ENCODE measurements at regions not wholly inside any gene's neighbourhood (a gene's known extent, or its start where the extent isn't known, plus 50 kb on each side); places are given as distances from the start of the nearest gene placed in this dataset.

- Histone ChIP-seq H3K27ac (ENCODE audit: low read depth in 1 of 2, low read length in 2 of 2) (no peak overlapping the region), H3K27me3 (ENCODE audit: control insufficient read depth in 1 of 2, insufficient read depth in 2 of 2, low read length in 2 of 2) (no peaks in the 10 kb centered on the region), H3K9me3 (ENCODE audit: control insufficient read depth in 1 of 2, insufficient read depth in 1 of 2, low read length in 2 of 2) (peaks cover 0 to 9% of the 10 kb centered on the region in 2 experiments), H3K36me3 (ENCODE audit: insufficient read depth, low read length) (no peaks in the 10 kb centered on the region), H3K4me1 (ENCODE audit: insufficient read depth, low read length) (no peaks in the 10 kb centered on the region), H3K4me3 (ENCODE audit: low read length) (no peak overlapping the region)
- no peaks in the 10 kb centered on the region for H3K4me1 Mint-ChIP-seq (ENCODE audit: low read depth)
- no peak overlapping the region for H3K4me3 Mint-ChIP-seq
- no peak for ATAC-seq (ENCODE audit: poor library complexity)
- TF ChIP-seq, protein P1, sequence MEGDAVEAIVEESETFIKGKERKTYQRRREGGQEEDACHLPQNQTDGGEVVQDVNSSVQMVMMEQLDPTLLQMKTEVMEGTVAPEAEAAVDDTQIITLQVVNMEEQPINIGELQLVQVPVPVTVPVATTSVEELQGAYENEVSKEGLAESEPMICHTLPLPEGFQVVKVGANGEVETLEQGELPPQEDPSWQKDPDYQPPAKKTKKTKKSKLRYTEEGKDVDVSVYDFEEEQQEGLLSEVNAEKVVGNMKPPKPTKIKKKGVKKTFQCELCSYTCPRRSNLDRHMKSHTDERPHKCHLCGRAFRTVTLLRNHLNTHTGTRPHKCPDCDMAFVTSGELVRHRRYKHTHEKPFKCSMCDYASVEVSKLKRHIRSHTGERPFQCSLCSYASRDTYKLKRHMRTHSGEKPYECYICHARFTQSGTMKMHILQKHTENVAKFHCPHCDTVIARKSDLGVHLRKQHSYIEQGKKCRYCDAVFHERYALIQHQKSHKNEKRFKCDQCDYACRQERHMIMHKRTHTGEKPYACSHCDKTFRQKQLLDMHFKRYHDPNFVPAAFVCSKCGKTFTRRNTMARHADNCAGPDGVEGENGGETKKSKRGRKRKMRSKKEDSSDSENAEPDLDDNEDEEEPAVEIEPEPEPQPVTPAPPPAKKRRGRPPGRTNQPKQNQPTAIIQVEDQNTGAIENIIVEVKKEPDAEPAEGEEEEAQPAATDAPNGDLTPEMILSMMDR (IDR thresholded peaks at IDR 0.05) = no peak
- no peak overlapping the region for H3K27ac Mint-ChIP-seq
- CTCF ChIA-PET = no interaction called here
- POLR2A ChIA-PET = no interaction called here
- H3K36me3 Mint-ChIP-seq (ENCODE audit: low read depth) = no peaks in the 10 kb centered on the region
- H3K27me3 Mint-ChIP-seq = no peaks in the 10 kb centered on the region
- H3K9me3 Mint-ChIP-seq = peaks cover 10% of the 10 kb centered on the region
- DNase-seq = no peak
- intact Hi-C loops (cut with DNase I, micrococcal nuclease) = no loop called here
Observed at GRCh38 chr14:83372271-83372670, 1838.6 kb upstream of the SEL1L start.

GRCh38 chr14:83379436-83379835 is 1845.8 kb upstream of the SEL1L start:
- POLR2A ChIA-PET = no interaction called here
- H3K27ac Mint-ChIP-seq = no peak overlapping the region
- H3K4me1 Mint-ChIP-seq (ENCODE audit: low read depth) = no peaks in the 10 kb centered on the region
- no peak for ATAC-seq (ENCODE audit: poor library complexity)
- no peak overlapping the region for H3K4me3 Mint-ChIP-seq
- Histone ChIP-seq H3K4me1 (ENCODE audit: insufficient read depth, low read length) (no peaks in the 10 kb centered on the region), H3K36me3 (ENCODE audit: insufficient read depth, low read length) (no peaks in the 10 kb centered on the region), H3K9me3 (ENCODE audit: control insufficient read depth in 1 of 2, insufficient read depth in 1 of 2, low read length in 2 of 2) (no peaks in the 10 kb centered on the region), H3K27ac (ENCODE audit: low read depth in 1 of 2, low read length in 2 of 2) (no peak overlapping the region), H3K4me3 (ENCODE audit: low read length) (no peak overlapping the region), H3K27me3 (ENCODE audit: control insufficient read depth in 1 of 2, insufficient read depth in 2 of 2, low read length in 2 of 2) (no peaks in the 10 kb centered on the region)
- TF ChIP-seq, protein P1 (IDR thresholded peaks at IDR 0.05) = no peak
- peaks cover 8% of the 10 kb centered on the region for H3K9me3 Mint-ChIP-seq
- CTCF ChIA-PET = no interaction called here
- H3K27me3 Mint-ChIP-seq = no peaks in the 10 kb centered on the region
- H3K36me3 Mint-ChIP-seq (ENCODE audit: low read depth) = no peaks in the 10 kb centered on the region
- DNase-seq = no peak
- intact Hi-C loops (cut with DNase I, micrococcal nuclease) = no loop called here

DNA sequence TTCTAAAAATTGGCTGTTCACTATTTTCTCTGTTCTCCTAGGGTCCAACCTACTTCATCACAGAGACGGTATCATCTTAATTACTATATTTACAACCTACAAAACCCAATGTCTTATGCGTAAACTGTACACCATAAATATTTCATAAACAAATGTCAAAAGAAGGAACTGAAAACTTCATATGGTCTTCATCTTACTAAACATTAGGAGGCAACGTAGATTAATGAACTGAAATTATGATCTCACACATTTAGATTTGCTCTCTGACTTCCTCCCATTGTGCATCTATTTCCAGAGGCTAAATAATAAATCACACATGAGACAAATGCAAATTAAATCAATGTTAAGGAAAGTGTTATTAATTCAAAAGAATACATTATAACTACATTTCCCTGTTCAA is 1850.6 kb upstream of the SEL1L start:
- H3K27ac ChIP-seq (ENCODE audit: low read depth in 1 of 2, low read length in 2 of 2) = no peak overlapping the region
- H3K9me3 ChIP-seq (ENCODE audit: control insufficient read depth in 1 of 2, insufficient read depth in 1 of 2, low read length in 2 of 2) = no peaks in the 10 kb centered on the region
- intact Hi-C loops (cut with DNase I, micrococcal nuclease) = no loop called here
- DNase-seq = no peak
- H3K27me3 Mint-ChIP-seq = no peaks in the 10 kb centered on the region
- H3K4me1 Mint-ChIP-seq (ENCODE audit: low read depth) = no peaks in the 10 kb centered on the region
- H3K4me1 ChIP-seq (ENCODE audit: insufficient read depth, low read length) = no peaks in the 10 kb centered on the region
- ATAC-seq (ENCODE audit: poor library complexity) = no peak
- H3K4me3 ChIP-seq (ENCODE audit: low read length) = no peak overlapping the region
- H3K36me3 ChIP-seq (ENCODE audit: insufficient read depth, low read length) = no peaks in the 10 kb centered on the region
- ChIA-PET POLR2A (no interaction called here), CTCF (interaction anchor here (0.6 kb wide), 1 partner anchor 17 kb away, joined by 3 read pairs; no protein-coding TSS in a partner anchor)
- H3K36me3 Mint-ChIP-seq (ENCODE audit: low read depth) = no peaks in the 10 kb centered on the region
- peaks cover 17% of the 10 kb centered on the region for H3K9me3 Mint-ChIP-seq
- TF ChIP-seq, protein P1 (IDR thresholded peaks at IDR 0.05) = no peak
- no peaks in the 10 kb centered on the region for H3K27me3 ChIP-seq (ENCODE audit: control insufficient read depth in 1 of 2, insufficient read depth in 2 of 2, low read length in 2 of 2)
- no peak overlapping the region for H3K27ac Mint-ChIP-seq
- H3K4me3 Mint-ChIP-seq = no peak overlapping the region

Measured in CD4-positive, alpha-beta T cell (primary cell).